Astrocyte (in vitro differentiated cells and primary cell): ENCODE measurements at regions not wholly inside any gene's neighbourhood (a gene's known extent, or its start where the extent isn't known, plus 50 kb on each side); places are given as distances from the start of the nearest gene placed in this dataset.

ENCODE experiments used
- CTCF ChIP-seq: IDR thresholded peaks from 2 replicates; pipeline ENCODE4 v1.5.1; 2011; ENCODE audit warnings: low read depth, mild to moderate bottlenecking, inconsistent platforms, low read length, moderate library complexity; ENCODE audit not compliant: insufficient read depth
- EZH2 ChIP-seq: IDR thresholded peaks from 2 replicates; pipeline ENCODE4 v1.6.1; 2012; ENCODE audit warnings: mild to moderate bottlenecking, low read length, inconsistent platforms; ENCODE audit not compliant: insufficient read depth

- TF ChIP-seq CTCF (no peak), EZH2 (no peak)
These were observed 303.5 kb upstream of the FIGN start for GRCh38 chr2:164039270-164039669.
